ENCODE measurements at regions not wholly inside any gene's neighbourhood (a gene's known extent, or its start where the extent isn't known, plus 50 kb on each side); places are given as distances from the start of the nearest gene placed in this dataset.
A peak's percentile ranks its signal among the peaks of the same experiment; 100 is the strongest.

DNA sequence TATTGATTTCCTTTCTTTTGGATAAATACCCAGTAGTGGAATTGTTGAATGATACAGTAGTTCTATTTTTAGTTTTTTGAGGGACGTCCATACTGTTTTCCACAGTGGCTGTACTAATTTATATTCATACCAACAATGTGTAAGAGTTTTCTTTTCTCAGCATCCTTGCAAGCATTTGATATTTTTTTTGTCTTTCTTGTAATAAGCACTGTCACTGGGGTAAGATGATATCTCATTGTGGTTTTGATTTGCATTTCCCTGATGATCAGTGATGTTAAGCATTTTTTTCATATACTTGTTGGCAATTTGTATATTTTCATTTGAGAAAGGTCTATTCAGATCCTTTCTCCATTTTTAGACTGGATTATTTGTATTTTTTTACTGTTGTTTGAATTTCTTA, 308.7 kb downstream of the PTEN start:
- dilution Hi-C loops (cut with MboI; ENCODE audit: extremely low pct_ligation_motif_present, low sequenced_read_pairs): no loop called here
- Histone ChIP-seq H3K79me2 (ENCODE audit: control insufficient read depth, insufficient read depth, low read length) (no peaks in the 10 kb centered on the region), H3K4me3 (ENCODE audit: control insufficient read depth in 2 of 3, extremely low read depth in 1 of 3, insufficient read depth in 2 of 3, low read depth in 1 of 3, low read length in 3 of 3) (no peak overlapping the region), H3K4me1 (ENCODE audit: control insufficient read depth, extremely low read depth, insufficient read depth, low read length) (no peaks in the 10 kb centered on the region), H3K9me1 (ENCODE audit: control insufficient read depth, extremely low read depth, insufficient read depth, low read length) (no peaks in the 10 kb centered on the region), H3K9ac (ENCODE audit: control insufficient read depth, extremely low read depth, insufficient read depth, low read length) (no peak overlapping the region), H3K27ac (ENCODE audit: control insufficient read depth, insufficient read depth, low read length) (no peak overlapping the region), H3K9me3 (ENCODE audit: control insufficient read depth, low read depth, low read length) (no peaks in the 10 kb centered on the region), H3K4me2 (ENCODE audit: control insufficient read depth, extremely low read depth, insufficient read depth, low read depth, low read length) (no peak overlapping the region), H2AFZ (ENCODE audit: control insufficient read depth, low read length) (no peak overlapping the region), H4K20me1 (ENCODE audit: control insufficient read depth, extremely low read depth, insufficient read depth, low read length) (no peaks in the 10 kb centered on the region), H3K27me3 (ENCODE audit: control insufficient read depth, extremely low read depth, insufficient read depth, low read length) (no peaks in the 10 kb centered on the region), H3K36me3 (ENCODE audit: control insufficient read depth in 2 of 2, extremely low read depth in 1 of 2, insufficient read depth in 2 of 2, low read length in 2 of 2) (no peaks in the 10 kb centered on the region)
- no peak for FAIRE-seq
- TF ChIP-seq, protein P1, sequence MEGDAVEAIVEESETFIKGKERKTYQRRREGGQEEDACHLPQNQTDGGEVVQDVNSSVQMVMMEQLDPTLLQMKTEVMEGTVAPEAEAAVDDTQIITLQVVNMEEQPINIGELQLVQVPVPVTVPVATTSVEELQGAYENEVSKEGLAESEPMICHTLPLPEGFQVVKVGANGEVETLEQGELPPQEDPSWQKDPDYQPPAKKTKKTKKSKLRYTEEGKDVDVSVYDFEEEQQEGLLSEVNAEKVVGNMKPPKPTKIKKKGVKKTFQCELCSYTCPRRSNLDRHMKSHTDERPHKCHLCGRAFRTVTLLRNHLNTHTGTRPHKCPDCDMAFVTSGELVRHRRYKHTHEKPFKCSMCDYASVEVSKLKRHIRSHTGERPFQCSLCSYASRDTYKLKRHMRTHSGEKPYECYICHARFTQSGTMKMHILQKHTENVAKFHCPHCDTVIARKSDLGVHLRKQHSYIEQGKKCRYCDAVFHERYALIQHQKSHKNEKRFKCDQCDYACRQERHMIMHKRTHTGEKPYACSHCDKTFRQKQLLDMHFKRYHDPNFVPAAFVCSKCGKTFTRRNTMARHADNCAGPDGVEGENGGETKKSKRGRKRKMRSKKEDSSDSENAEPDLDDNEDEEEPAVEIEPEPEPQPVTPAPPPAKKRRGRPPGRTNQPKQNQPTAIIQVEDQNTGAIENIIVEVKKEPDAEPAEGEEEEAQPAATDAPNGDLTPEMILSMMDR (optimal IDR thresholded peaks at IDR 0.05 in 1 of 3, IDR thresholded peaks at IDR 0.05 in 1 of 3, conservative IDR thresholded peaks at IDR 0.05 in 1 of 3; ENCODE audit: extremely low read depth in 1 of 3, insufficient read depth in 2 of 3, low read length in 3 of 3): no peak
- no peak for TF ChIP-seq EZH2 (IDR thresholded peaks at IDR 0.05; ENCODE audit: low read length)
- DNase-seq (ENCODE audit: low read depth, low spot score): no peak

DNA sequence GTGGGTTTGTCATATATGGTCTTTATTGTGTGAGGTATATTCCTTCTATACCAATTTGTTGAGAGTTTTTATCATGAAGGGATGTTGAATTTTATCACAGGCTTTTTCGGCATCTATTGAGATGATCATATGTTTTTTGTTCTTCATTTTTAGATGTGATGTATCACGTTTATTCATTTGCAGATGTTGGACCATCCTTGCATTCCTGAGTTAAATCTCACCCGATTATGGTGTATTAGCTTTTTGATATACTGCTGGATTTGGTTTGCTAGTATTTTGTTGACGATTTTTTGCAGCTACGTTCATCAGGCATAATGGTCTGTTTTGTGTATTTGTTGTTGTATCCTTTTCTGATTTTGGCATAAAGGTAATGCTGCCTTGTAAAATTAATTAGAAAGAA, 311.0 kb downstream of the PTEN start:
- H3K4me3 ChIP-seq (ENCODE audit: control insufficient read depth in 2 of 3, extremely low read depth in 1 of 3, insufficient read depth in 2 of 3, low read depth in 1 of 3, low read length in 3 of 3): no peak overlapping the region
- H3K4me2 ChIP-seq (ENCODE audit: control insufficient read depth, extremely low read depth, insufficient read depth, low read depth, low read length): no peak overlapping the region
- H3K9me3 ChIP-seq (ENCODE audit: control insufficient read depth, low read depth, low read length): no peaks in the 10 kb centered on the region
- no peaks in the 10 kb centered on the region for H3K27me3 ChIP-seq (ENCODE audit: control insufficient read depth, extremely low read depth, insufficient read depth, low read length)
- H3K27ac ChIP-seq (ENCODE audit: control insufficient read depth, insufficient read depth, low read length): no peak overlapping the region
- TF ChIP-seq, protein P1 (optimal IDR thresholded peaks at IDR 0.05 in 1 of 3, IDR thresholded peaks at IDR 0.05 in 1 of 3, conservative IDR thresholded peaks at IDR 0.05 in 1 of 3; ENCODE audit: extremely low read depth in 1 of 3, insufficient read depth in 2 of 3, low read length in 3 of 3): no peak
- TF ChIP-seq EZH2 (IDR thresholded peaks at IDR 0.05; ENCODE audit: low read length): no peak
- no peaks in the 10 kb centered on the region for H3K36me3 ChIP-seq (ENCODE audit: control insufficient read depth in 2 of 2, extremely low read depth in 1 of 2, insufficient read depth in 2 of 2, low read length in 2 of 2)
- DNase-seq (ENCODE audit: low read depth, low spot score): no peak
- H3K9ac ChIP-seq (ENCODE audit: control insufficient read depth, extremely low read depth, insufficient read depth, low read length): no peak overlapping the region
- FAIRE-seq: peak; percentile 29
- dilution Hi-C loops (cut with MboI; ENCODE audit: extremely low pct_ligation_motif_present, low sequenced_read_pairs): no loop called here
- no peaks in the 10 kb centered on the region for H3K4me1 ChIP-seq (ENCODE audit: control insufficient read depth, extremely low read depth, insufficient read depth, low read length)
- H3K9me1 ChIP-seq (ENCODE audit: control insufficient read depth, extremely low read depth, insufficient read depth, low read length): no peaks in the 10 kb centered on the region
- no peaks in the 10 kb centered on the region for H3K79me2 ChIP-seq (ENCODE audit: control insufficient read depth, insufficient read depth, low read length)
- H2AFZ ChIP-seq (ENCODE audit: control insufficient read depth, low read length): no peak overlapping the region
- no peaks in the 10 kb centered on the region for H4K20me1 ChIP-seq (ENCODE audit: control insufficient read depth, extremely low read depth, insufficient read depth, low read length)
